ENCODE measurements at regions not wholly inside any gene's neighbourhood (a gene's known extent, or its start where the extent isn't known, plus 50 kb on each side); places are given as distances from the start of the nearest gene placed in this dataset.

- TF ChIP-seq, protein P1, sequence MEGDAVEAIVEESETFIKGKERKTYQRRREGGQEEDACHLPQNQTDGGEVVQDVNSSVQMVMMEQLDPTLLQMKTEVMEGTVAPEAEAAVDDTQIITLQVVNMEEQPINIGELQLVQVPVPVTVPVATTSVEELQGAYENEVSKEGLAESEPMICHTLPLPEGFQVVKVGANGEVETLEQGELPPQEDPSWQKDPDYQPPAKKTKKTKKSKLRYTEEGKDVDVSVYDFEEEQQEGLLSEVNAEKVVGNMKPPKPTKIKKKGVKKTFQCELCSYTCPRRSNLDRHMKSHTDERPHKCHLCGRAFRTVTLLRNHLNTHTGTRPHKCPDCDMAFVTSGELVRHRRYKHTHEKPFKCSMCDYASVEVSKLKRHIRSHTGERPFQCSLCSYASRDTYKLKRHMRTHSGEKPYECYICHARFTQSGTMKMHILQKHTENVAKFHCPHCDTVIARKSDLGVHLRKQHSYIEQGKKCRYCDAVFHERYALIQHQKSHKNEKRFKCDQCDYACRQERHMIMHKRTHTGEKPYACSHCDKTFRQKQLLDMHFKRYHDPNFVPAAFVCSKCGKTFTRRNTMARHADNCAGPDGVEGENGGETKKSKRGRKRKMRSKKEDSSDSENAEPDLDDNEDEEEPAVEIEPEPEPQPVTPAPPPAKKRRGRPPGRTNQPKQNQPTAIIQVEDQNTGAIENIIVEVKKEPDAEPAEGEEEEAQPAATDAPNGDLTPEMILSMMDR (IDR thresholded peaks at IDR 0.05 in 4 of 5, conservative IDR thresholded peaks at IDR 0.05 in 1 of 5) = no peak
- no peak for TF ChIP-seq POLR2A (IDR thresholded peaks at IDR 0.05)
Observed at GRCh38 chr6:84625506-84625905, 138.9 kb downstream of the TBX18 start.
